Thyroid gland (tissue), 4 donors: ENCODE measurements at regions not wholly inside any gene's neighbourhood (a gene's known extent, or its start where the extent isn't known, plus 50 kb on each side); places are given as distances from the start of the nearest gene placed in this dataset.

ENCODE experiments used
- POLR2A ChIP-seq, 2 donors: fragments of 450-650 bp; IDR thresholded peaks; one replicate each; pipeline ENCODE4 v1.6.1; 2017; ENCODE audit warnings: antibody characterized with exemption in 2 of 2, mild to moderate bottlenecking in 2 of 2, moderate library complexity in 1 of 2
- TF ChIP-seq, protein P1 (sequence below), 6 experiments: fragments of 200-600 bp in 3 of 6; fragments of 450-650 bp in 3 of 6; sonication (generic) in 3 of 6; IDR thresholded peaks; one replicate each; pipeline ENCODE4 v1.5.1; 2016 to 2019; ENCODE audit warnings: antibody characterized with exemption in 6 of 6, mild to moderate bottlenecking in 2 of 6, inconsistent platforms in 1 of 6, moderate library complexity in 1 of 6

DNA sequence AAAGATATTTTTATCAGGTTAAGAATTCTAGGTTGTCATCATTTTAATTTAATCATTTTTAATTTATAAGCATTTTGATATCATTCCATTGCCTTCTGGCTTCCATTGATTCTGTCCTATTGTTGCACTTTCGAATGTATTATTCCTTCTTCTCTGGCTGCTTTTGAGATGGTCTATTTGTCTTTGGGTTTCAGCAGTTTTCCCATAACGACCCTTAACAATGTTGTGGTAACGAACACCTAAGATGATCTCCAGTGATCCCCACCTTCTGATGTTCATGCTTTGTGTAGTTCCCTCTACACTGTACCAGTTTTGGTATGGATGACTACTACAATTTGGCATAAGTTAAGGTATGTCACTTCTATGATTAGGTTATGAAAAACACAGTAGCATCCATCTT, 59.9 kb downstream of the MINAR1 start:
- TF ChIP-seq, protein P1, sequence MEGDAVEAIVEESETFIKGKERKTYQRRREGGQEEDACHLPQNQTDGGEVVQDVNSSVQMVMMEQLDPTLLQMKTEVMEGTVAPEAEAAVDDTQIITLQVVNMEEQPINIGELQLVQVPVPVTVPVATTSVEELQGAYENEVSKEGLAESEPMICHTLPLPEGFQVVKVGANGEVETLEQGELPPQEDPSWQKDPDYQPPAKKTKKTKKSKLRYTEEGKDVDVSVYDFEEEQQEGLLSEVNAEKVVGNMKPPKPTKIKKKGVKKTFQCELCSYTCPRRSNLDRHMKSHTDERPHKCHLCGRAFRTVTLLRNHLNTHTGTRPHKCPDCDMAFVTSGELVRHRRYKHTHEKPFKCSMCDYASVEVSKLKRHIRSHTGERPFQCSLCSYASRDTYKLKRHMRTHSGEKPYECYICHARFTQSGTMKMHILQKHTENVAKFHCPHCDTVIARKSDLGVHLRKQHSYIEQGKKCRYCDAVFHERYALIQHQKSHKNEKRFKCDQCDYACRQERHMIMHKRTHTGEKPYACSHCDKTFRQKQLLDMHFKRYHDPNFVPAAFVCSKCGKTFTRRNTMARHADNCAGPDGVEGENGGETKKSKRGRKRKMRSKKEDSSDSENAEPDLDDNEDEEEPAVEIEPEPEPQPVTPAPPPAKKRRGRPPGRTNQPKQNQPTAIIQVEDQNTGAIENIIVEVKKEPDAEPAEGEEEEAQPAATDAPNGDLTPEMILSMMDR (IDR thresholded peaks at IDR 0.05): no peak
- no peak for TF ChIP-seq POLR2A (IDR thresholded peaks at IDR 0.05)
